HEK293 (cell line): ENCODE measurements at regions not wholly inside any gene's neighbourhood (a gene's known extent, or its start where the extent isn't known, plus 50 kb on each side); places are given as distances from the start of the nearest gene placed in this dataset.

ENCODE experiments used
- CTCF ChIA-PET: fragments of 350-600 bp; formaldehyde crosslinking; extraction: SDS; loops from one replicate; lab custom pipeline; 2021; ENCODE audit warnings: antibody characterized with exemption; lab: Yijun Ruan, JAX
- POLR2A ChIA-PET: fragments of 300-600 bp; formaldehyde crosslinking; extraction: SDS; loops from one replicate; lab custom pipeline; 2020; ENCODE audit warnings: antibody characterized with exemption, inconsistent platforms; lab: Yijun Ruan, JAX
- H3K27ac ChIP-seq: fragments of 200-500 bp; sonication (Bioruptor generic); 2 replicates; pipeline ENCODE4 v1.5.1; 2014; ENCODE audit warnings: low read depth, low read length, control low read depth, inconsistent platforms; ENCODE audit errors: extremely low read depth
- H3K36me3 ChIP-seq, 2 experiments: fragments of 200-500 bp in 1 of 2; sonication (Bioruptor generic) in 1 of 2; 1 replicate in 1 of 2; 2 replicates in 1 of 2; pipeline ENCODE4 v1.5.1; 2014 to 2017; ENCODE audit warnings: inconsistent platforms in 2 of 2, low read length in 2 of 2; ENCODE audit not compliant: control insufficient read depth in 2 of 2, insufficient read depth in 1 of 2
- H3K4me1 ChIP-seq: fragments of 200-500 bp; sonication (Bioruptor generic); 2 replicates; pipeline ENCODE4 v1.5.1; 2014; ENCODE audit warnings: mild to moderate bottlenecking, low read length, inconsistent platforms; ENCODE audit not compliant: control insufficient read depth, insufficient read depth
- H3K4me3 ChIP-seq: 2 replicates; pipeline ENCODE4 v1.5.1; 2011; ENCODE audit warnings: low read depth, mild to moderate bottlenecking, control low read depth, low read length, moderate library complexity
- H3K9me3 ChIP-seq: fragments of 200-500 bp; sonication (Bioruptor generic); 2 replicates; pipeline ENCODE4 v1.5.1; 2014; ENCODE audit warnings: low read depth, low read length, inconsistent platforms; ENCODE audit not compliant: control insufficient read depth, insufficient read depth
- HOXA7 ChIP-seq: sonication (generic); formaldehyde crosslinking; IDR thresholded peaks from 2 replicates; pipeline ENCODE4 v1.8.1; 2022; ENCODE audit warnings: missing genetic modification reagents, borderline replicate concordance
- IKZF3 ChIP-seq: fragments of 450-650 bp; IDR thresholded peaks from 2 replicates; pipeline ENCODE4 v1.5.0; 2018; ENCODE audit warnings: missing biosample characterization, mild to moderate bottlenecking, missing genetic modification characterization, moderate library complexity
- KLF8 ChIP-seq: fragments of 450-650 bp; formaldehyde crosslinking; IDR thresholded peaks from 2 replicates; pipeline ENCODE4 v1.5.1; 2016; ENCODE audit warnings: missing biosample characterization, missing genetic modification characterization
- MZF1 ChIP-seq: fragments of 450-650 bp; formaldehyde crosslinking; IDR thresholded peaks from 2 replicates; pipeline ENCODE4 v1.5.1; 2017; ENCODE audit warnings: missing biosample characterization, missing genetic modification characterization, borderline replicate concordance
- RBAK ChIP-seq: fragments of 450-650 bp; formaldehyde crosslinking; IDR thresholded peaks from 2 replicates; pipeline ENCODE4 v1.5.1; 2016; ENCODE audit warnings: missing biosample characterization, missing genetic modification characterization
- SCRT1 ChIP-seq: fragments of 450-650 bp; formaldehyde crosslinking; IDR thresholded peaks from 2 replicates; pipeline ENCODE4 v1.5.1; 2016; ENCODE audit warnings: missing biosample characterization, missing genetic modification characterization, borderline replicate concordance
- ZBTB26 ChIP-seq: fragments of 450-650 bp; formaldehyde crosslinking; optimal IDR thresholded peaks from 2 replicates; pipeline ENCODE3; 2016; ENCODE audit warnings: missing biosample characterization, mild to moderate bottlenecking, missing genetic modification characterization
- ZNF19 ChIP-seq: fragments of 450-650 bp; formaldehyde crosslinking; IDR thresholded peaks from 2 replicates; pipeline ENCODE4; 2016; ENCODE audit warnings: missing biosample characterization, missing genetic modification characterization, low read depth
- ZNF23 ChIP-seq: fragments of 450-650 bp; formaldehyde crosslinking; IDR thresholded peaks from 2 replicates; pipeline ENCODE4 v1.5.1; 2016; ENCODE audit warnings: missing biosample characterization, missing genetic modification characterization, borderline replicate concordance
- ZNF248 ChIP-seq: fragments of 450-650 bp; formaldehyde crosslinking; IDR thresholded peaks from 2 replicates; pipeline ENCODE4 v1.5.1; 2017; ENCODE audit warnings: missing biosample characterization, missing genetic modification characterization
- ZNF350 ChIP-seq: fragments of 450-650 bp; formaldehyde crosslinking; IDR thresholded peaks from 2 replicates; pipeline ENCODE4 v1.5.0; 2017; ENCODE audit warnings: missing biosample characterization, mild to moderate bottlenecking, missing genetic modification characterization
- ZNF654 ChIP-seq: fragments of 450-650 bp; formaldehyde crosslinking; IDR thresholded peaks from 2 replicates; pipeline ENCODE4 v1.5.1; 2016; ENCODE audit warnings: low read depth, missing biosample characterization, missing genetic modification characterization
- TF ChIP-seq, protein P1 (sequence below): fragments of 450-650 bp; formaldehyde crosslinking; IDR thresholded peaks from 2 replicates; pipeline ENCODE4 v1.5.1; 2016; ENCODE audit warnings: missing biosample characterization, missing genetic modification characterization
- TF ChIP-seq, protein P2 (sequence below): fragments of 450-650 bp; formaldehyde crosslinking; IDR thresholded peaks from 2 replicates; pipeline ENCODE4 v1.5.1; 2016; ENCODE audit warnings: missing biosample characterization, missing genetic modification characterization, low read depth
- TF ChIP-seq, protein P3 (sequence below): fragments of 450-650 bp; formaldehyde crosslinking; IDR thresholded peaks from 2 replicates; pipeline ENCODE4 v1.5.1; 2016; ENCODE audit warnings: missing biosample characterization, missing genetic modification characterization, low read depth

GRCh38 chr4:177051473-177052060 lies 258.1 kb upstream of the NEIL3 start:
- Histone ChIP-seq H3K27ac (no peak overlapping the region), H3K9me3 (no peaks in the 10 kb centered on the region), H3K36me3 (no peaks in the 10 kb centered on the region), H3K4me3 (no peak overlapping the region), H3K4me1 (no peaks in the 10 kb centered on the region)
- ChIA-PET POLR2A (no interaction called here), CTCF (interaction anchor here (0.5 to 1.2 kb wide), 8 partner anchors 10 to 515 kb away, joined by 3 to 5 read pairs (median 3); no protein-coding TSS in a partner anchor)
- TF ChIP-seq RBAK (tag by site-specific recombination): no peak
- no peak for TF ChIP-seq ZNF350
- no peak for TF ChIP-seq ZNF248
- no peak for TF ChIP-seq HOXA7
- no peak for TF ChIP-seq MZF1 (tag by site-specific recombination)
- TF ChIP-seq ZNF654 (tag by site-specific recombination): peak; percentile 40

GRCh38 chr4:177052211-177052934 lies 257.3 kb upstream of the NEIL3 start:
- CTCF ChIA-PET: interaction anchor here (0.6 to 1.1 kb wide), 8 partner anchors 9 to 624 kb away, joined by 3 to 5 read pairs (median 3); no protein-coding TSS in a partner anchor
- no peaks in the 10 kb centered on the region for H3K36me3 ChIP-seq
- H3K27ac ChIP-seq: no peak overlapping the region
- no peak overlapping the region for H3K4me3 ChIP-seq
- TF ChIP-seq IKZF3 (tag by site-specific recombination) (no peak), ZNF23 (no peak), ZBTB26 (tag by site-specific recombination) (no peak), SCRT1 (tag by site-specific recombination) (no peak), ZNF19 (tag by site-specific recombination) (no peak), RBAK (tag by site-specific recombination) (no peak), KLF8 (tag by site-specific recombination) (no peak)
- TF ChIP-seq, protein P1, sequence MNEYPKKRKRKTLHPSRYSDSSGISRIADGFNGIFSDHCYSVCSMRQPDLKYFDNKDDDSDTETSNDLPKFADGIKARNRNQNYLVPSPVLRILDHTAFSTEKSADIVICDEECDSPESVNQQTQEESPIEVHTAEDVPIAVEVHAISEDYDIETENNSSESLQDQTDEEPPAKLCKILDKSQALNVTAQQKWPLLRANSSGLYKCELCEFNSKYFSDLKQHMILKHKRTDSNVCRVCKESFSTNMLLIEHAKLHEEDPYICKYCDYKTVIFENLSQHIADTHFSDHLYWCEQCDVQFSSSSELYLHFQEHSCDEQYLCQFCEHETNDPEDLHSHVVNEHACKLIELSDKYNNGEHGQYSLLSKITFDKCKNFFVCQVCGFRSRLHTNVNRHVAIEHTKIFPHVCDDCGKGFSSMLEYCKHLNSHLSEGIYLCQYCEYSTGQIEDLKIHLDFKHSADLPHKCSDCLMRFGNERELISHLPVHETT (tag by site-specific recombination): no peak
- TF ChIP-seq, protein P2, sequence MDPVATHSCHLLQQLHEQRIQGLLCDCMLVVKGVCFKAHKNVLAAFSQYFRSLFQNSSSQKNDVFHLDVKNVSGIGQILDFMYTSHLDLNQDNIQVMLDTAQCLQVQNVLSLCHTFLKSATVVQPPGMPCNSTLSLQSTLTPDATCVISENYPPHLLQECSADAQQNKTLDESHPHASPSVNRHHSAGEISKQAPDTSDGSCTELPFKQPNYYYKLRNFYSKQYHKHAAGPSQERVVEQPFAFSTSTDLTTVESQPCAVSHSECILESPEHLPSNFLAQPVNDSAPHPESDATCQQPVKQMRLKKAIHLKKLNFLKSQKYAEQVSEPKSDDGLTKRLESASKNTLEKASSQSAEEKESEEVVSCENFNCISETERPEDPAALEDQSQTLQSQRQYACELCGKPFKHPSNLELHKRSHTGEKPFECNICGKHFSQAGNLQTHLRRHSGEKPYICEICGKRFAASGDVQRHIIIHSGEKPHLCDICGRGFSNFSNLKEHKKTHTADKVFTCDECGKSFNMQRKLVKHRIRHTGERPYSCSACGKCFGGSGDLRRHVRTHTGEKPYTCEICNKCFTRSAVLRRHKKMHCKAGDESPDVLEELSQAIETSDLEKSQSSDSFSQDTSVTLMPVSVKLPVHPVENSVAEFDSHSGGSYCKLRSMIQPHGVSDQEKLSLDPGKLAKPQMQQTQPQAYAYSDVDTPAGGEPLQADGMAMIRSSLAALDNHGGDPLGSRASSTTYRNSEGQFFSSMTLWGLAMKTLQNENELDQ: no peak
- TF ChIP-seq, protein P3, sequence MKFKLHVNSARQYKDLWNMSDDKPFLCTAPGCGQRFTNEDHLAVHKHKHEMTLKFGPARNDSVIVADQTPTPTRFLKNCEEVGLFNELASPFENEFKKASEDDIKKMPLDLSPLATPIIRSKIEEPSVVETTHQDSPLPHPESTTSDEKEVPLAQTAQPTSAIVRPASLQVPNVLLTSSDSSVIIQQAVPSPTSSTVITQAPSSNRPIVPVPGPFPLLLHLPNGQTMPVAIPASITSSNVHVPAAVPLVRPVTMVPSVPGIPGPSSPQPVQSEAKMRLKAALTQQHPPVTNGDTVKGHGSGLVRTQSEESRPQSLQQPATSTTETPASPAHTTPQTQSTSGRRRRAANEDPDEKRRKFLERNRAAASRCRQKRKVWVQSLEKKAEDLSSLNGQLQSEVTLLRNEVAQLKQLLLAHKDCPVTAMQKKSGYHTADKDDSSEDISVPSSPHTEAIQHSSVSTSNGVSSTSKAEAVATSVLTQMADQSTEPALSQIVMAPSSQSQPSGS (tag by site-specific recombination): no peak
- no peaks in the 10 kb centered on the region for H3K9me3 ChIP-seq
- POLR2A ChIA-PET: no interaction called here
- H3K4me1 ChIP-seq: no peaks in the 10 kb centered on the region
